Neural cell (in vitro differentiated cells): ENCODE measurements at regions not wholly inside any gene's neighbourhood (a gene's known extent, or its start where the extent isn't known, plus 50 kb on each side); places are given as distances from the start of the nearest gene placed in this dataset.

Source experiments
- CTCF ChIP-seq: fragments of 450-650 bp; IDR thresholded peaks from 2 replicates; pipeline ENCODE4 v1.5.1; 2014; ENCODE audit warnings: antibody characterized with exemption, mild to moderate bottlenecking, moderate library complexity; ENCODE audit not compliant: poor library complexity, severe bottlenecking
- EZH2 ChIP-seq: fragments of 200-600, 300-800 bp; shearing (Covaris generic), sonication (generic); IDR thresholded peaks from 2 replicates; pipeline ENCODE4 v1.6.1; 2014; ENCODE audit warnings: antibody characterized with exemption, low read length, borderline replicate concordance, mild to moderate bottlenecking; ENCODE audit not compliant: insufficient read depth, poor library complexity, severe bottlenecking
- MXI1 ChIP-seq: fragments of 450-650 bp; conservative IDR thresholded peaks from 2 replicates; pipeline ENCODE4 v1.6.1; 2014; ENCODE audit warnings: antibody characterized with exemption, mild to moderate bottlenecking; ENCODE audit not compliant: poor library complexity, severe bottlenecking
- REST ChIP-seq: IDR thresholded peaks from 2 replicates; pipeline ENCODE4 v1.6.1; 2012; ENCODE audit warnings: borderline replicate concordance
- SMC3 ChIP-seq: fragments of 450-650 bp; conservative IDR thresholded peaks from 2 replicates; pipeline ENCODE4 v1.6.1; 2014; ENCODE audit warnings: antibody characterized with exemption, mild to moderate bottlenecking, moderate library complexity; ENCODE audit not compliant: poor library complexity
- TAF1 ChIP-seq: IDR thresholded peaks from 2 replicates; pipeline ENCODE4 v1.6.1; 2012; ENCODE audit warnings: low read depth

- no peak for TF ChIP-seq MXI1
- TF ChIP-seq EZH2: no peak
- peak; percentile 13 for TF ChIP-seq CTCF
- no peak for TF ChIP-seq TAF1
- TF ChIP-seq REST: no peak
- TF ChIP-seq SMC3: no peak
Observed at GRCh38 chr7:52168085-52168484, 851.5 kb upstream of the COBL start.
